Spleen (tissue), 7 donors: ENCODE measurements at regions not wholly inside any gene's neighbourhood (a gene's known extent, or its start where the extent isn't known, plus 50 kb on each side); places are given as distances from the start of the nearest gene placed in this dataset.

Experiments used
- CTCF ChIP-seq, 11 experiments: fragments of 200-600 bp in 7 of 11; fragments of 450-650 bp in 4 of 11; sonication (generic) in 4 of 11; IDR thresholded peaks in 8 of 11; conservative IDR thresholded peaks in 3 of 11; 1 replicate in 7 of 11; 2 replicates in 4 of 11; pipeline versions ENCODE4 v1.4.0 to v1.8.0; 2016 to 2021; ENCODE audit warnings: antibody characterized with exemption in 11 of 11, inconsistent platforms in 4 of 11, mild to moderate bottlenecking in 1 of 11
- POLR2AphosphoS5 ChIP-seq, 3 donors: sonication (generic); formaldehyde crosslinking; IDR thresholded peaks; one replicate each; pipeline ENCODE4 v1.5.1; 2017; ENCODE audit warnings: antibody characterized with exemption in 3 of 3
- donor health status: DM: no; HTN: no; CAD: no; lungs with moderate emphysema.
- donor health status: DM: no; HTN: no; CAD: no.
- donor health status: DM: no; HTN: no; CAD: no.

- no peak for TF ChIP-seq CTCF (IDR thresholded peaks at IDR 0.05 in 8 of 11, conservative IDR thresholded peaks at IDR 0.05 in 3 of 11)
- TF ChIP-seq POLR2AphosphoS5 (IDR thresholded peaks at IDR 0.05): no peak
These were observed 1051.0 kb upstream of the FOXG1 start for GRCh38 chr14:27715561-27715960.
